Vagina (tissue), 2 donors: ENCODE measurements at regions not wholly inside any gene's neighbourhood (a gene's known extent, or its start where the extent isn't known, plus 50 kb on each side); places are given as distances from the start of the nearest gene placed in this dataset.

Experiments
- DNase-seq, 2 donors: peaks; one replicate each; pipeline ENCODE4 v3.0.0-alpha.2; 2017; ENCODE audit errors: extremely low spot score in 2 of 2
- H3K27ac ChIP-seq: fragments of 200-600 bp; sonication (generic); one replicate; pipeline ENCODE4 v1.5.1; 2019
- H3K27me3 ChIP-seq: fragments of 200-600 bp; sonication (generic); one replicate; pipeline ENCODE4 v1.5.1; 2019
- H3K36me3 ChIP-seq, 2 donors: fragments of 200-600 bp; sonication (generic); one replicate each; pipeline ENCODE4 v1.5.1; 2017 to 2019
- H3K4me1 ChIP-seq: fragments of 200-600 bp; sonication (generic); one replicate; pipeline ENCODE4 v1.5.1; 2019
- H3K4me3 ChIP-seq, 2 donors: fragments of 200-600 bp; sonication (generic); 1 replicate in 1 of 2; 2 replicates in 1 of 2; pipeline ENCODE4 v1.5.1; 2016 to 2019
- H3K9me3 ChIP-seq: fragments of 200-600 bp; sonication (generic); one replicate; pipeline ENCODE4 v1.5.1; 2019
- CTCF ChIP-seq, 3 experiments: fragments of 450-650 bp in 2 of 3; fragments of 200-600 bp in 1 of 3; sonication (generic) in 1 of 3; IDR thresholded peaks; one replicate each; pipeline ENCODE4 v1.5.1; 2017 to 2019; ENCODE audit warnings: antibody characterized with exemption in 3 of 3, mild to moderate bottlenecking in 2 of 3, moderate library complexity in 2 of 3
- POLR2A ChIP-seq, 2 donors: fragments of 450-650 bp; IDR thresholded peaks; one replicate each; pipeline ENCODE4 v1.6.1; 2017; ENCODE audit warnings: antibody characterized with exemption in 2 of 2, mild to moderate bottlenecking in 2 of 2, moderate library complexity in 2 of 2
- POLR2AphosphoS5 ChIP-seq, 2 donors: sonication (generic); formaldehyde crosslinking; IDR thresholded peaks; one replicate each; pipeline ENCODE4 v1.9.0; 2017; ENCODE audit warnings: antibody characterized with exemption in 2 of 2, mild to moderate bottlenecking in 2 of 2, low read depth in 1 of 2; ENCODE audit not compliant: insufficient read depth in 1 of 2
- intact Hi-C: fragments of 100-400 bp; cut with DNase I; formaldehyde crosslinking; loops from one replicate; pipeline ENCODE4 v1.15.1; 2023

GRCh38 chr15:61295239-61295638 lies 66.1 kb upstream of the RORA start:
- Histone ChIP-seq H3K27ac (no peak overlapping the region), H3K36me3 (no peaks in the 10 kb centered on the region), H3K4me1 (no peaks in the 10 kb centered on the region), H3K27me3 (no peaks in the 10 kb centered on the region), H3K9me3 (no peaks in the 10 kb centered on the region), H3K4me3 (no peak overlapping the region)
- no peak for TF ChIP-seq POLR2A (IDR thresholded peaks at IDR 0.05)
- no peak for TF ChIP-seq CTCF (IDR thresholded peaks at IDR 0.05)
- TF ChIP-seq POLR2AphosphoS5 (IDR thresholded peaks at IDR 0.05; ENCODE audit: insufficient read depth in 1 of 2, low read depth in 1 of 2) = no peak
- intact Hi-C loops = no loop called here
- no peak for DNase-seq

- Histone ChIP-seq H3K4me3 (no peak overlapping the region), H3K27ac (no peak overlapping the region), H3K27me3 (no peaks in the 10 kb centered on the region), H3K4me1 (no peaks in the 10 kb centered on the region), H3K9me3 (no peaks in the 10 kb centered on the region), H3K36me3 (no peaks in the 10 kb centered on the region)
- intact Hi-C loops = no loop called here
- no peak for DNase-seq
- TF ChIP-seq POLR2AphosphoS5 (IDR thresholded peaks at IDR 0.05; ENCODE audit: insufficient read depth in 1 of 2, low read depth in 1 of 2) (no peak), POLR2A (IDR thresholded peaks at IDR 0.05) (no peak), CTCF (IDR thresholded peaks at IDR 0.05) (no peak)
Observed at GRCh38 chr15:61282661-61283060, 53.6 kb upstream of the RORA start.

GRCh38 chr15:61281328-61281727 lies 52.2 kb upstream of the RORA start:
- TF ChIP-seq POLR2AphosphoS5 (IDR thresholded peaks at IDR 0.05; ENCODE audit: insufficient read depth in 1 of 2, low read depth in 1 of 2) (no peak), POLR2A (IDR thresholded peaks at IDR 0.05) (no peak), CTCF (IDR thresholded peaks at IDR 0.05) (no peak)
- intact Hi-C loops = no loop called here
- no peak for DNase-seq
- no peaks in the 10 kb centered on the region for H3K27me3 ChIP-seq
- H3K4me1 ChIP-seq = no peaks in the 10 kb centered on the region
- no peak overlapping the region for H3K27ac ChIP-seq
- no peaks in the 10 kb centered on the region for H3K9me3 ChIP-seq
- no peaks in the 10 kb centered on the region for H3K36me3 ChIP-seq
- H3K4me3 ChIP-seq = no peak overlapping the region
